Spinal cord (tissue), 9 donors: ENCODE measurements at regions not wholly inside any gene's neighbourhood (a gene's known extent, or its start where the extent isn't known, plus 50 kb on each side); places are given as distances from the start of the nearest gene placed in this dataset.

ENCODE experiments used
- DNase-seq, 6 donors: peaks; one replicate each; pipeline versions ENCODE4 v3.0.0 to v3.0.0-alpha.2; 2013 to 2015; ENCODE audit warnings: low spot score in 6 of 6, low read depth in 4 of 6
- H3K27ac ChIP-seq: one replicate; pipeline ENCODE4 v1.5.1; 2013; ENCODE audit warnings: low read depth, low read length, control low read depth
- H3K27me3 ChIP-seq: one replicate; pipeline ENCODE4 v1.6.1; 2013; ENCODE audit warnings: low read length; ENCODE audit not compliant: control insufficient read depth, insufficient read depth
- H3K36me3 ChIP-seq: one replicate; pipeline ENCODE4 v1.6.1; 2013; ENCODE audit warnings: low read length; ENCODE audit not compliant: control insufficient read depth, insufficient read depth
- H3K4me1 ChIP-seq: one replicate; pipeline ENCODE4 v1.6.1; 2013; ENCODE audit warnings: low read length; ENCODE audit not compliant: control insufficient read depth, insufficient read depth
- H3K4me3 ChIP-seq: one replicate; pipeline ENCODE4 v1.5.1; 2013; ENCODE audit warnings: low read depth, low read length, control low read depth
- H3K9me3 ChIP-seq: one replicate; pipeline ENCODE4 v1.6.1; 2013; ENCODE audit warnings: low read length; ENCODE audit not compliant: control insufficient read depth, insufficient read depth
- WGBS: methylation state at CpG from one replicate; pipeline ENCODE4 v1.1.5; 2013; ENCODE audit warnings: missing lambda C conversion rate; ENCODE audit not compliant: insufficient coverage; 5-methylcytosine and 5-hydroxymethylcytosine counted together
- donor health status: healthy.

GRCh38 chr11:23090659-23091058 is 230.4 kb upstream of the CCDC179 start:
- WGBS, result no CpG with 5 or more reads among the region's 2 CpGs
- Histone ChIP-seq H3K36me3 (no peaks in the 10 kb centered on the region), H3K4me1 (no peaks in the 10 kb centered on the region)

DNA sequence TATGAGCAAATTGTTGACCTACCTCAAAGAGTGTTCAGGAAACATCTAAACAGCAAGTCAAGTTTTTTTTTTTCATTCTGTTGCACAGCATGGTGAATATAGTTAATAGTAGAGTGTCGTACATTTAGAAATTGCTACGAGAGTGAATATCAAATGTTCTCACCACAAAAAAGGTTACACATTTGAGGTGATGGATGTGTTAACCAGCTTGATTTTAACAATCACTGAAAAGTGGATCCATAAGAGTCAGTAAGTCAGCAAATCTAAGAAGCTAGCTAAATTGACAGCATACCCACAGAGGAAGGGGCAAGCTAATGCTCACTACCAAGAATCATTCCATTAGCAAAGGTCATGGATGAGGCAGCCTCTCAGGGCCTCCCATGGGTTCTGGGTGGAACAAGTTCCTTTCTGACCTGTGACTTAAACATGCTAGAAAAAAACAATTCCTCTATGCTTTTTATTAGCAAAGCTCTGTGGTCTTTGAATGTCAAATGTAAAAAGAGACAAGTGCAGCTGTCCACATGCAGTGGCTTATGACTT is 235.4 kb upstream of the CCDC179 start:
- no peak overlapping the region for H3K4me3 ChIP-seq
- no peaks in the 10 kb centered on the region for H3K27me3 ChIP-seq
- H3K36me3 ChIP-seq, result no peaks in the 10 kb centered on the region
- no peaks in the 10 kb centered on the region for H3K9me3 ChIP-seq
- no CpG with 5 or more reads among the region's 2 CpGs for WGBS
- H3K27ac ChIP-seq, result no peak overlapping the region
- no peak for DNase-seq
- H3K4me1 ChIP-seq, result no peaks in the 10 kb centered on the region

More at GRCh38 chr11:23090659-23091058, 230.4 kb upstream of the CCDC179 start:
- H3K27ac ChIP-seq, result no peak overlapping the region
- no peaks in the 10 kb centered on the region for H3K9me3 ChIP-seq
- no peaks in the 10 kb centered on the region for H3K27me3 ChIP-seq
- no peak overlapping the region for H3K4me3 ChIP-seq
- no peak for DNase-seq

GRCh38 chr11:23097891-23098290 is 237.6 kb upstream of the CCDC179 start:
- no peaks in the 10 kb centered on the region for H3K27me3 ChIP-seq
- no peak for DNase-seq
- H3K9me3 ChIP-seq, result no peaks in the 10 kb centered on the region
- H3K36me3 ChIP-seq, result no peaks in the 10 kb centered on the region
- 87% methylated on average over 2 of the region's 4 CpGs for WGBS
- H3K4me1 ChIP-seq, result no peaks in the 10 kb centered on the region
- no peak overlapping the region for H3K4me3 ChIP-seq
- H3K27ac ChIP-seq, result no peak overlapping the region

GRCh38 chr11:23099256-23099655 is 239.0 kb upstream of the CCDC179 start:
- no peak overlapping the region for H3K27ac ChIP-seq
- 67% methylated on average over 1 of the region's 1 CpG for WGBS
- no peaks in the 10 kb centered on the region for H3K27me3 ChIP-seq

DNA sequence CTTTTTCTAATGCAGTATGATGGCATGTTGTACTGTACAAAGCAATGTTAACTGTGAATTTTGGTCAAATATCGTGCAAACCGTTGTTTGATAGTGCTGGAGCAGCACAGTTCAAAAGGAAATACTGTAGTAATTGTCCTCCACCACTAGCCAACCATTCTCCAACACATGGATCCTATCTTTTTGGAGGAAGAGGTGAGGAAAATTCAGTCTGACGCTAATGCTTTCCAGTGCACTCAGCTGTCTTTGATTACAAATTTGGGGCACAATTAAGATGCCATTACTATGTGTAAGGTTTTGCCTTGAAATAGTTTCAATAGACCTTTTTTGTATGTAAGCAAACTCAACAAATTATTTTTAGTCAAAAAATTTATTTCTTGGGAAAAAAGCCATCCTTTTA is 240.5 kb upstream of the CCDC179 start:
- Histone ChIP-seq H3K36me3 (no peaks in the 10 kb centered on the region), H3K4me3 (no peak overlapping the region), H3K27me3 (no peaks in the 10 kb centered on the region), H3K27ac (no peak overlapping the region), H3K4me1 (no peaks in the 10 kb centered on the region), H3K9me3 (no peaks in the 10 kb centered on the region)
- no peak for DNase-seq
- no CpG with 5 or more reads among the region's 3 CpGs for WGBS

More at GRCh38 chr11:23099256-23099655, 239.0 kb upstream of the CCDC179 start:
- DNase-seq, result no peak
- H3K36me3 ChIP-seq, result no peaks in the 10 kb centered on the region
- no peaks in the 10 kb centered on the region for H3K4me1 ChIP-seq
- H3K4me3 ChIP-seq, result no peak overlapping the region
- no peaks in the 10 kb centered on the region for H3K9me3 ChIP-seq

DNA sequence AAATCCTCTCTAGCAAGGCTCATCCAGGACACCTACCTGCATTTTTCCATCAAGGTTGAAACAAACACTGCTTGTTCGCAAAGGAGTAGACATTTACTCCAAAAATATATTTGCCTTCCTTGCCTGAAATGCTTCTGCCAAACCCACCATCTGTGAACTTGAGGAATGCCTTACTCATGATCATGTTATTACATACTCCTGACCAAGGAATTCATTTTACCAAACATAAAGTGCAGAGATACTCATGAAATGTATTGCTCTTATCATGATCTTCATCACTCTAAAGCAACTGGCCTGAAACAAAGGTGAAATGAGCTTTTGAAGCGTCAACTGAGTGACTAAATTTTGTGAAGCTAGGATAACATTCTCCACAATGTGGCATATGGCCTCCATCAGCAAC is 243.1 kb upstream of the CCDC179 start:
- no peak overlapping the region for H3K4me3 ChIP-seq
- no peak for DNase-seq
- WGBS, result 100% methylated on average over 1 of the region's 2 CpGs

DNA sequence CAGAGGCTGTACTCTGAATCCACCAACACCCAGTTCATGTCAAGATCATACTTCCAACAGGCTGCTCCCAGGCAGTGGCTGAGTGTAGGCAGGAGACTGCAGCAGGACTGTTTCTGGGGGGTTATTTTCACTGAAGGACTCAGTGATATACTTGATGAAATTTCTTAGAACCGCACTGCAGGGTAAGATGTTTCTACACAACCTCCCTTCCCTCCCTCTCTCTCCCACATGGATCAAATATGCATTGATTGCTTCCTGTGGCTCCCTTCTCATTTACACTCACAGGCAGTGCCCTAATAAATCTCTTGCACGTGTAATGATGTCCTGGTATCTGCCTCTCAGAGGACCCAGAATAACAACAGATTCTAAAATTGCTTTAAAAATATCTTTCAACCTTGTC is 251.3 kb upstream of the CCDC179 start:
- DNase-seq, result peak in 1 of 6 donors; percentile 57

More for the DNA sequence above, 243.1 kb upstream of the CCDC179 start:
- no peaks in the 10 kb centered on the region for H3K9me3 ChIP-seq
- H3K4me1 ChIP-seq, result no peaks in the 10 kb centered on the region
- no peaks in the 10 kb centered on the region for H3K27me3 ChIP-seq
- no peaks in the 10 kb centered on the region for H3K36me3 ChIP-seq
- no peak overlapping the region for H3K27ac ChIP-seq

GRCh38 chr11:23112390-23112789 is 252.1 kb upstream of the CCDC179 start:
- Histone ChIP-seq H3K36me3 (no peaks in the 10 kb centered on the region), H3K27me3 (no peaks in the 10 kb centered on the region), H3K4me1 (peaks cover 3% of the 10 kb centered on the region), H3K4me3 (no peak overlapping the region), H3K27ac (no peak overlapping the region), H3K9me3 (no peaks in the 10 kb centered on the region)
- DNase-seq, result peak in 1 of 6 donors; percentile 21
- WGBS, result 100% methylated on average over 1 of the region's 4 CpGs

More for the DNA sequence above, 251.3 kb upstream of the CCDC179 start:
- WGBS, result 67% methylated on average over 1 of the region's 2 CpGs
- H3K4me1 ChIP-seq, result peaks cover 3% of the 10 kb centered on the region
- H3K27ac ChIP-seq, result no peak overlapping the region
- no peaks in the 10 kb centered on the region for H3K27me3 ChIP-seq
- no peak overlapping the region for H3K4me3 ChIP-seq
- H3K9me3 ChIP-seq, result no peaks in the 10 kb centered on the region
- no peaks in the 10 kb centered on the region for H3K36me3 ChIP-seq

DNA sequence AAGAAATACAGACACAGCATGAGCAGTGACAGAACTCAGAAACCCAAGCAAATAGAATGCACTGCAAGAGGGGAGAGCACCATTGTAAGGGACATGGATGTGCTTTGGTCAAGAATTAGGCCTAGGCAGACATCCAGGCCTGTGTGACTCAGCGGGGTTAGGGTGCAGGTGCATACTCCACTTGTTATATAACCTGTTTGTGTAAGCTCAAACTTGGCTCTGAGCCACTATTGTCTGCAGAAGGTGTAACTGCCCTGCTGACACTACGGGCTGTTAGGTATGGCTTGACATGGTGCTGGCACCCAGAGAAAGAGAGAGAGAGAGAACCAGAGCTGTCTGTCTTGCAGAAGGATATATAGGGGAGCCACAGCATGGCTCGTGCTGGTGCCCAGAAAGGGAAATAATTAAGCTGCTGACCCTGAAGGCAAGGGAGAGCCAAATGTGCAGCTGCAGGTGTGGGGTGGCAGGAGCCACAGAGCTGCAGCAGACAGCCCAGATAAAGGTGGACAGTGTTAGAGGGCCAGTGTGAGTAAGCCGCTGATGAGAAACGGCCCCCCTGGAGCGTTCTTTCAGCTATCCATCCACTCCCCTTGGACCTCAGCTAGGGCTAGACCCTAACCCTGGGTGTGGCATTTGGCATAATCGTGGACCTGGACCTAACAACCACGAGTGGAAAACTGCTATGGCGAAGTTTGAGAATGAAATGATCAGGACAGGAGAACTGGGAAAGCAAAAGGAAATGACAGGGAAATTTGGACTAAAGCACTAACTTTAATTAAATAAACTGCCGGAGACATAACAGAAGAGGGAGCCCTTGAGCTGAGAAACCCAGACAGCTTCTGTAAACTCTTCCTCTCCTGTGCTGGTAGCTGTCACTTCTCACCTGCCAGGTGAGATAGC is 253.0 kb upstream of the CCDC179 start:
- Histone ChIP-seq H3K9me3 (no peaks in the 10 kb centered on the region), H3K4me3 (no peak overlapping the region), H3K27ac (no peak overlapping the region), H3K27me3 (no peaks in the 10 kb centered on the region), H3K36me3 (no peaks in the 10 kb centered on the region), H3K4me1 (peaks cover 3% of the 10 kb centered on the region)
- peak; percentile 22 to 92 (median 44) for DNase-seq
- 46% methylated on average over 9 of the region's 10 CpGs for WGBS

GRCh38 chr11:23113887-23114216 is 253.6 kb upstream of the CCDC179 start:
- peaks cover 3% of the 10 kb centered on the region for H3K4me1 ChIP-seq
- no peak overlapping the region for H3K27ac ChIP-seq
- H3K36me3 ChIP-seq, result no peaks in the 10 kb centered on the region
- no peaks in the 10 kb centered on the region for H3K9me3 ChIP-seq
- H3K27me3 ChIP-seq, result no peaks in the 10 kb centered on the region
- DNase-seq, result no peak
- H3K4me3 ChIP-seq, result no peak overlapping the region
- WGBS, result no CpG with 5 or more reads among the region's 1 CpG
